H1 (cell line): ENCODE measurements at regions not wholly inside any gene's neighbourhood (a gene's known extent, or its start where the extent isn't known, plus 50 kb on each side); places are given as distances from the start of the nearest gene placed in this dataset.

ENCODE experiments used
- CTCF ChIA-PET: fragments of 300-600 bp; sonication (Branson Sonifier 250); formaldehyde crosslinking; loops from one replicate; lab custom pipeline; 2021; ENCODE audit not compliant: partially characterized antibody; lab: Charles Lee
- POLR2A ChIA-PET: fragments of 300-600 bp; sonication (Branson Sonifier 250); formaldehyde crosslinking; loops from one replicate; lab custom pipeline; 2021; ENCODE audit warnings: inconsistent platforms; ENCODE audit not compliant: partially characterized antibody; lab: Charles Lee
- DNase-seq, 2 experiments: peaks; one replicate each; pipeline versions ENCODE4 v3.0.0 to v3.0.0-alpha.2; 2010 to 2022; ENCODE audit warnings: low spot score in 2 of 2, low read depth in 1 of 2, mixed read lengths in 1 of 2
- FAIRE-seq: peaks from 2 replicates; lab custom pipeline; 2011; peaks lifted over from hg19 to GRCh38; lab: Jason Lieb, UNC
- H2AFZ ChIP-seq: 2 replicates; pipeline ENCODE4 v1.8.1; 2012; ENCODE audit warnings: low read length, inconsistent platforms
- H2AK5ac ChIP-seq: 2 replicates; pipeline ENCODE4 v1.6.1; 2013; ENCODE audit warnings: low read depth, low read length
- H2BK120ac ChIP-seq: replicated peaks from 2 replicates; pipeline ENCODE3; 2013; ENCODE audit warnings: low read depth, low read length, inconsistent platforms
- H2BK12ac ChIP-seq: 2 replicates; pipeline ENCODE4 v1.6.1; 2013; ENCODE audit warnings: low read depth, low read length
- H2BK15ac ChIP-seq: 2 replicates; pipeline ENCODE4 v1.6.1; 2013; ENCODE audit warnings: low read length
- H2BK20ac ChIP-seq: 2 replicates; pipeline ENCODE4 v1.6.1; 2013; ENCODE audit warnings: low read length
- H2BK5ac ChIP-seq: 2 replicates; pipeline ENCODE4 v1.6.1; 2013; ENCODE audit warnings: low read depth, low read length
- H3K14ac ChIP-seq: 2 replicates; pipeline ENCODE4 v1.6.1; 2013; ENCODE audit warnings: inconsistent platforms; ENCODE audit not compliant: insufficient read length
- H3K18ac ChIP-seq: 2 replicates; pipeline ENCODE4 v1.6.1; 2013; ENCODE audit warnings: low read length; ENCODE audit errors: extremely low read depth
- H3K23ac ChIP-seq: 2 replicates; pipeline ENCODE4 v1.6.1; 2013; ENCODE audit warnings: inconsistent platforms; ENCODE audit not compliant: insufficient read length
- H3K23me2 ChIP-seq: 2 replicates; pipeline ENCODE4 v1.6.1; 2013; ENCODE audit warnings: low read depth, low read length
- H3K27ac ChIP-seq: 2 replicates; pipeline ENCODE4 v1.6.1; 2011; ENCODE audit warnings: low read depth, low read length, inconsistent platforms
- H3K27me3 ChIP-seq, 4 experiments: replicated peaks in 1 of 4; 1 replicate in 1 of 4; 2 replicates in 3 of 4; pipeline versions ENCODE4 v1.6.1 to v1.8.1; 2011 to 2013; ENCODE audit warnings: low read length in 3 of 4, mild to moderate bottlenecking in 3 of 4, inconsistent platforms in 2 of 4, mixed read lengths in 2 of 4, moderate library complexity in 1 of 4; ENCODE audit not compliant: control insufficient read depth in 3 of 4, insufficient read depth in 3 of 4; ENCODE audit errors: extremely low read depth in 1 of 4
- H3K36me3 ChIP-seq, 4 experiments: 2 replicates each; pipeline versions ENCODE4 v1.6.1 to v1.8.1; 2011 to 2013; ENCODE audit warnings: mild to moderate bottlenecking in 4 of 4, low read length in 3 of 4, moderate library complexity in 2 of 4, control low read depth in 1 of 4, inconsistent platforms in 1 of 4; ENCODE audit not compliant: insufficient read depth in 4 of 4, control insufficient read depth in 2 of 4
- H3K4ac ChIP-seq: replicated peaks from 2 replicates; pipeline ENCODE3; 2013; ENCODE audit warnings: low read length, low read depth, mixed read lengths, inconsistent platforms; ENCODE audit not compliant: insufficient read length
- H3K4me1 ChIP-seq, 4 experiments: replicated peaks in 1 of 4; 1 replicate in 1 of 4; 2 replicates in 3 of 4; pipeline versions ENCODE4 v1.6.1 to v1.8.1; 2011 to 2013; ENCODE audit warnings: low read length in 3 of 4, inconsistent platforms in 2 of 4, mixed read lengths in 1 of 4; ENCODE audit not compliant: insufficient read depth in 4 of 4, control insufficient read depth in 3 of 4
- H3K4me2 ChIP-seq, 2 experiments: 2 replicates each; pipeline versions ENCODE4 v1.6.1 to v1.8.1; 2011 to 2013; ENCODE audit warnings: low read depth in 2 of 2, low read length in 2 of 2, control low read depth in 1 of 2, inconsistent platforms in 1 of 2, mild to moderate bottlenecking in 1 of 2; ENCODE audit not compliant: insufficient read depth in 1 of 2
- H3K4me3 ChIP-seq, 4 experiments: fragments of 200-600, 300-600 bp in 1 of 4; sonication (generic), shearing (Covaris generic), sonication (Bioruptor Twin) in 1 of 4; 2 replicates each; pipeline versions ENCODE4 v1.5.1 to v1.8.1; 2011 to 2016; ENCODE audit warnings: low read length in 4 of 4, low read depth in 3 of 4, control low read depth in 2 of 4, inconsistent platforms in 2 of 4, mild to moderate bottlenecking in 2 of 4, mixed read lengths in 1 of 4, moderate library complexity in 1 of 4; ENCODE audit not compliant: insufficient read depth in 2 of 4; ENCODE audit errors: extremely low read depth in 1 of 4
- H3K56ac ChIP-seq: replicated peaks from 2 replicates; pipeline ENCODE3; 2013; ENCODE audit warnings: low read depth, mild to moderate bottlenecking, mixed read lengths, low read length, inconsistent platforms; ENCODE audit not compliant: insufficient read length
- H3K79me1 ChIP-seq: 2 replicates; pipeline ENCODE4 v1.6.1; 2013; ENCODE audit warnings: low read depth, low read length, control low read depth
- H3K79me2 ChIP-seq, 2 experiments: 2 replicates each; pipeline versions ENCODE4 v1.6.1 to v1.8.1; 2012 to 2013; ENCODE audit warnings: low read length in 2 of 2, mild to moderate bottlenecking in 2 of 2, inconsistent platforms in 1 of 2; ENCODE audit not compliant: insufficient read depth in 2 of 2, control insufficient read depth in 1 of 2
- H3K9ac ChIP-seq, 4 experiments: replicated peaks in 1 of 4; 1 replicate in 1 of 4; 2 replicates in 3 of 4; pipeline versions ENCODE4 v1.6.1 to v1.8.1; 2011 to 2013; ENCODE audit warnings: low read depth in 3 of 4, low read length in 3 of 4, control low read depth in 2 of 4, mild to moderate bottlenecking in 2 of 4, moderate library complexity in 2 of 4, inconsistent platforms in 1 of 4; ENCODE audit errors: extremely low read depth in 1 of 4
- H3K9me3 ChIP-seq, 2 experiments: 2 replicates each; pipeline versions ENCODE4 v1.6.1 to v1.8.1; 2012 to 2013; ENCODE audit warnings: mild to moderate bottlenecking in 2 of 2, moderate library complexity in 2 of 2, control low read depth in 1 of 2, inconsistent platforms in 1 of 2, low read depth in 1 of 2, low read length in 1 of 2, mixed read lengths in 1 of 2; ENCODE audit not compliant: insufficient read depth in 2 of 2
- H4K20me1 ChIP-seq, 2 experiments: replicated peaks in 1 of 2; 2 replicates each; pipeline versions ENCODE3 to v1.8.1; 2011 to 2013; ENCODE audit warnings: inconsistent platforms in 2 of 2, low read length in 2 of 2, mild to moderate bottlenecking in 1 of 2; ENCODE audit not compliant: insufficient read depth in 2 of 2, control insufficient read depth in 1 of 2
- H4K5ac ChIP-seq: 2 replicates; pipeline ENCODE4 v1.6.1; 2013; ENCODE audit warnings: low read length, low read depth, mixed read lengths, inconsistent platforms; ENCODE audit not compliant: insufficient read length
- H4K8ac ChIP-seq: 2 replicates; pipeline ENCODE4 v1.8.0; 2013; ENCODE audit warnings: mild to moderate bottlenecking, moderate library complexity, low read length, inconsistent platforms; ENCODE audit not compliant: insufficient read depth; ENCODE audit errors: extremely low read depth
- H4K91ac ChIP-seq: replicated peaks from 2 replicates; pipeline ENCODE3; 2013; ENCODE audit warnings: low read length, mixed read lengths, inconsistent platforms; ENCODE audit not compliant: insufficient read length
- BACH1 ChIP-seq: IDR thresholded peaks from 2 replicates; pipeline ENCODE4 v1.6.1; 2012; ENCODE audit warnings: low read length, improper control_type of control experiment
- ZNF274 ChIP-seq: IDR thresholded peaks from 2 replicates; pipeline ENCODE4 v1.7.0; 2012; ENCODE audit warnings: low read length, borderline replicate concordance; ENCODE audit errors: extremely low read depth
- WGBS, 2 experiments: shearing (Covaris generic) in 1 of 2; methylation state at CpG; one replicate each; pipeline versions ENCODE4 v1.1.6 to v1.1.7; 2013 to 2015; ENCODE audit warnings: low lambda C conversion rate in 2 of 2, mixed read lengths in 2 of 2, inconsistent platforms in 1 of 2, low coverage in 1 of 2, missing lambda C conversion rate in 1 of 2; ENCODE audit not compliant: insufficient replicate concordance in 2 of 2, insufficient coverage in 1 of 2, insufficient read length in 1 of 2; ENCODE audit errors: extremely low coverage in 1 of 2, missing lambda C conversion rate in 1 of 2; 5-methylcytosine and 5-hydroxymethylcytosine counted together

GRCh38 chr2:113834051-113834730 lies 55.7 kb upstream of the ACTR3 start:
- Histone ChIP-seq H3K23me2 (peaks cover 2% of the 10 kb centered on the region; the same call in 1 of the 2 replicates), H3K18ac (no peak overlapping the region), H2AK5ac (no peak overlapping the region), H3K79me1 (no peaks in the 10 kb centered on the region), H3K23ac (no peak overlapping the region), H3K4me1 (no peaks in the 10 kb centered on the region), H3K4me3 (no peak overlapping the region), H4K8ac (no peak overlapping the region), H3K4ac (no peak overlapping the region), H2BK20ac (no peak overlapping the region), H4K20me1 (no peaks in the 10 kb centered on the region), H4K91ac (no peak overlapping the region), H2BK120ac (no peak overlapping the region), H2BK12ac (no peak overlapping the region), H3K4me2 (no peak overlapping the region), H3K9me3 (no peaks in the 10 kb centered on the region), H3K36me3 (no peaks in the 10 kb centered on the region), H3K27ac (no peak overlapping the region), H3K14ac (no peak overlapping the region), H3K9ac (no peak overlapping the region), H2AFZ (no peak overlapping the region), H2BK5ac (no peak overlapping the region), H3K56ac (no peak overlapping the region), H2BK15ac (no peak overlapping the region), H3K27me3 (no peaks in the 10 kb centered on the region), H3K79me2 (no peaks in the 10 kb centered on the region), H4K5ac (no peak overlapping the region)
- POLR2A ChIA-PET, result no interaction called here
- 91% methylated on average over 11 of the region's 11 CpGs; no CpG with 5 or more reads in 1 of the 2 experiments for WGBS, 2 experiments
- TF ChIP-seq ZNF274 (no peak), BACH1 (no peak)
- no peak for DNase-seq
- FAIRE-seq, result no peak
- CTCF ChIA-PET, result interaction anchor here (1.2 kb wide), 1 partner anchor 10 kb away, joined by 4 read pairs; no protein-coding TSS in a partner anchor
